ENCODE measurements at regions not wholly inside any gene's neighbourhood (a gene's known extent, or its start where the extent isn't known, plus 50 kb on each side); places are given as distances from the start of the nearest gene placed in this dataset.

GRCh38 chr18:1438967-1439366, 534.3 kb downstream of the ADCYAP1 start:
- TF ChIP-seq, protein P1, sequence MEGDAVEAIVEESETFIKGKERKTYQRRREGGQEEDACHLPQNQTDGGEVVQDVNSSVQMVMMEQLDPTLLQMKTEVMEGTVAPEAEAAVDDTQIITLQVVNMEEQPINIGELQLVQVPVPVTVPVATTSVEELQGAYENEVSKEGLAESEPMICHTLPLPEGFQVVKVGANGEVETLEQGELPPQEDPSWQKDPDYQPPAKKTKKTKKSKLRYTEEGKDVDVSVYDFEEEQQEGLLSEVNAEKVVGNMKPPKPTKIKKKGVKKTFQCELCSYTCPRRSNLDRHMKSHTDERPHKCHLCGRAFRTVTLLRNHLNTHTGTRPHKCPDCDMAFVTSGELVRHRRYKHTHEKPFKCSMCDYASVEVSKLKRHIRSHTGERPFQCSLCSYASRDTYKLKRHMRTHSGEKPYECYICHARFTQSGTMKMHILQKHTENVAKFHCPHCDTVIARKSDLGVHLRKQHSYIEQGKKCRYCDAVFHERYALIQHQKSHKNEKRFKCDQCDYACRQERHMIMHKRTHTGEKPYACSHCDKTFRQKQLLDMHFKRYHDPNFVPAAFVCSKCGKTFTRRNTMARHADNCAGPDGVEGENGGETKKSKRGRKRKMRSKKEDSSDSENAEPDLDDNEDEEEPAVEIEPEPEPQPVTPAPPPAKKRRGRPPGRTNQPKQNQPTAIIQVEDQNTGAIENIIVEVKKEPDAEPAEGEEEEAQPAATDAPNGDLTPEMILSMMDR (IDR thresholded peaks at IDR 0.05; ENCODE audit: insufficient read depth, low read length), result no peak
- TF ChIP-seq, protein P2, sequence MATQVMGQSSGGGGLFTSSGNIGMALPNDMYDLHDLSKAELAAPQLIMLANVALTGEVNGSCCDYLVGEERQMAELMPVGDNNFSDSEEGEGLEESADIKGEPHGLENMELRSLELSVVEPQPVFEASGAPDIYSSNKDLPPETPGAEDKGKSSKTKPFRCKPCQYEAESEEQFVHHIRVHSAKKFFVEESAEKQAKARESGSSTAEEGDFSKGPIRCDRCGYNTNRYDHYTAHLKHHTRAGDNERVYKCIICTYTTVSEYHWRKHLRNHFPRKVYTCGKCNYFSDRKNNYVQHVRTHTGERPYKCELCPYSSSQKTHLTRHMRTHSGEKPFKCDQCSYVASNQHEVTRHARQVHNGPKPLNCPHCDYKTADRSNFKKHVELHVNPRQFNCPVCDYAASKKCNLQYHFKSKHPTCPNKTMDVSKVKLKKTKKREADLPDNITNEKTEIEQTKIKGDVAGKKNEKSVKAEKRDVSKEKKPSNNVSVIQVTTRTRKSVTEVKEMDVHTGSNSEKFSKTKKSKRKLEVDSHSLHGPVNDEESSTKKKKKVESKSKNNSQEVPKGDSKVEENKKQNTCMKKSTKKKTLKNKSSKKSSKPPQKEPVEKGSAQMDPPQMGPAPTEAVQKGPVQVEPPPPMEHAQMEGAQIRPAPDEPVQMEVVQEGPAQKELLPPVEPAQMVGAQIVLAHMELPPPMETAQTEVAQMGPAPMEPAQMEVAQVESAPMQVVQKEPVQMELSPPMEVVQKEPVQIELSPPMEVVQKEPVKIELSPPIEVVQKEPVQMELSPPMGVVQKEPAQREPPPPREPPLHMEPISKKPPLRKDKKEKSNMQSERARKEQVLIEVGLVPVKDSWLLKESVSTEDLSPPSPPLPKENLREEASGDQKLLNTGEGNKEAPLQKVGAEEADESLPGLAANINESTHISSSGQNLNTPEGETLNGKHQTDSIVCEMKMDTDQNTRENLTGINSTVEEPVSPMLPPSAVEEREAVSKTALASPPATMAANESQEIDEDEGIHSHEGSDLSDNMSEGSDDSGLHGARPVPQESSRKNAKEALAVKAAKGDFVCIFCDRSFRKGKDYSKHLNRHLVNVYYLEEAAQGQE (IDR thresholded peaks at IDR 0.05; ENCODE audit: insufficient replicate concordance, low read depth), result no peak
- no peak for TF ChIP-seq POLR2AphosphoS5 (IDR thresholded peaks at IDR 0.05; ENCODE audit: low read depth)
- no peak for TF ChIP-seq GABPA (IDR thresholded peaks at IDR 0.05; ENCODE audit: low read depth)

Measured in HL-60 (cell line).